GM12892 (cell line): ENCODE measurements at regions not wholly inside any gene's neighbourhood (a gene's known extent, or its start where the extent isn't known, plus 50 kb on each side); places are given as distances from the start of the nearest gene placed in this dataset.

Source experiments
- POLR2A ChIP-seq: IDR thresholded peaks from 2 replicates; pipeline ENCODE4 v1.6.1; 2011; ENCODE audit warnings: low read depth, low read length, control low read depth
- POLR2AphosphoS5 ChIP-seq: IDR thresholded peaks from 2 replicates; pipeline ENCODE4 v1.6.1; 2011; ENCODE audit warnings: low read depth, low read length, control low read depth

DNA sequence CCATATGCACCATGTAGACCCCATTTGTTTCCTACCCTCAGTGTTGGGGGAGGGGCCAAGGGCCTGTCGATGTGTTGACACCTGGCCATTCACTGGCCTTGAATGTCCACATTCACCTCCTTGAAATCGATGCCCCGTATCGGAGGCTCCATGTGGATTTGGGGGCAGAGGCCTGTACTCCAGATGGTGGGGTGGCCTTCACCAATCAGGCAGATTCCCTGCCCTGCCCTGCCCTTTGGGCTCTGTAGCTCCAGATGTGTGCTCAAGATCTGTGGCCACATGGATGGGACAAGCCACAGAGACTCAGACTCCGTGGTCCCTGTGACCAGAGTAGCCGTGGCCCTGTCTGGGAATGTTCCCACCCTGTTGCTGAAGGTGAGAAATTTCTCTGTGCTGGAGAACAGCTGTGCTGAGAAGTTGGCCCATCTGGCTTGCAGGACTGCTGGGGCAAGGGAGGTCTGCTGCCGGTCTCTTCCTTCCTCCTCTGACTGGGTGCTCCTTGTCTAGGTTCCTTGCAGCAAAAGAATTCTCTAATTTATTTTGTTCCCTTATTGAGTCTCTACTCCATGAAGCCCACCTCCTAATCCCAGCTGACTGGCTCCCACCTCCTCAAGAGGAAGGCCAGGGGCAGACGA lies 221.3 kb downstream of the SEC14L1 start:
- TF ChIP-seq POLR2A (no peak), POLR2AphosphoS5 (no peak)
